GM23338 (cell line): ENCODE measurements at regions not wholly inside any gene's neighbourhood (a gene's known extent, or its start where the extent isn't known, plus 50 kb on each side); places are given as distances from the start of the nearest gene placed in this dataset.

Experiments used
- ATAC-seq: fragments of 200-7000 bp; cut with Tn5 transposase; 3 replicates; pipeline ENCODE4 v1.9.1; 2020
- DNase-seq: peaks from one replicate; pipeline ENCODE4 v3.0.0-alpha.2; 2015; ENCODE audit warnings: low spot score
- H2AFZ ChIP-seq: fragments of 200-600 bp; sonication (generic); 2 replicates; pipeline ENCODE4 v1.8.0; 2016; ENCODE audit warnings: antibody characterized with exemption, mild to moderate bottlenecking, moderate library complexity
- H3F3A ChIP-seq: fragments of 200-600 bp; sonication (generic); replicated peaks from 2 replicates; pipeline ENCODE4 v1.8.0; 2017; ENCODE audit warnings: antibody characterized with exemption, mixed run types, low read depth
- H3K27ac ChIP-seq: fragments of 200-600 bp; sonication (generic); 2 replicates; pipeline ENCODE4 v1.6.1; 2016; ENCODE audit warnings: low read depth
- H3K27me3 ChIP-seq: fragments of 200-600 bp; sonication (generic); 2 replicates; pipeline ENCODE4 v1.8.0; 2016; ENCODE audit warnings: mild to moderate bottlenecking, mixed run types, moderate library complexity; ENCODE audit not compliant: insufficient read depth
- H3K36me3 ChIP-seq: fragments of 200-600 bp; sonication (generic); 2 replicates; pipeline ENCODE4 v1.8.0; 2016; ENCODE audit warnings: mild to moderate bottlenecking; ENCODE audit not compliant: insufficient read depth
- H3K4me1 ChIP-seq: fragments of 200-600 bp; sonication (generic); 2 replicates; pipeline ENCODE4 v1.8.0; 2016; ENCODE audit warnings: mild to moderate bottlenecking, moderate library complexity; ENCODE audit not compliant: insufficient read depth
- H3K4me2 ChIP-seq: fragments of 200-600 bp; sonication (generic); 2 replicates; pipeline ENCODE4 v1.7.1; 2017; ENCODE audit warnings: mixed run types
- H3K4me3 ChIP-seq: fragments of 200-600 bp; sonication (generic); 2 replicates; pipeline ENCODE4 v1.6.1; 2016; ENCODE audit warnings: mixed run types
- H3K79me2 ChIP-seq: fragments of 200-600 bp; sonication (generic); replicated peaks from 2 replicates; pipeline ENCODE4 v1.8.0; 2017; ENCODE audit warnings: mild to moderate bottlenecking; ENCODE audit not compliant: insufficient read depth
- H3K9me2 ChIP-seq: fragments of 200-600 bp; sonication (generic); 2 replicates; pipeline ENCODE4 v1.8.0; 2017; ENCODE audit not compliant: insufficient read depth
- H4K20me1 ChIP-seq: fragments of 200-600 bp; sonication (generic); replicated peaks from 2 replicates; pipeline ENCODE4 v1.8.0; 2017; ENCODE audit warnings: mild to moderate bottlenecking; ENCODE audit not compliant: insufficient read depth
- H3K27ac Mint-ChIP-seq: 2 replicates; pipeline ENCODE4 v1.8.0; 2020; ENCODE audit warnings: inconsistent platforms, mild to moderate bottlenecking, moderate library complexity, mixed read lengths
- H3K27me3 Mint-ChIP-seq: 3 replicates; pipeline ENCODE4 v1.8.0; 2022; ENCODE audit warnings: low read depth, mild to moderate bottlenecking, moderate library complexity, mixed read lengths, inconsistent platforms; ENCODE audit not compliant: insufficient read depth, poor library complexity
- H3K36me3 Mint-ChIP-seq: 3 replicates; pipeline ENCODE4 v1.8.0; 2021; ENCODE audit warnings: low read depth, mild to moderate bottlenecking, inconsistent platforms, moderate library complexity, mixed read lengths
- H3K4me1 Mint-ChIP-seq: 3 replicates; pipeline ENCODE4 v1.8.0; 2020; ENCODE audit warnings: mild to moderate bottlenecking, inconsistent platforms, mixed read lengths
- H3K4me3 Mint-ChIP-seq: 3 replicates; pipeline ENCODE4 v1.8.0; 2021; ENCODE audit warnings: moderate library complexity, mild to moderate bottlenecking, inconsistent platforms, mixed read lengths
- H3K9me3 Mint-ChIP-seq: 3 replicates; pipeline ENCODE4 v1.8.0; 2020; ENCODE audit warnings: moderate library complexity, mild to moderate bottlenecking, inconsistent platforms, mixed read lengths
- CREB1 ChIP-seq: fragments of 250-450 bp; sonication (Bioruptor Pico); IDR thresholded peaks from 2 replicates; pipeline ENCODE4 v1.5.0; 2020; ENCODE audit warnings: low read depth, mild to moderate bottlenecking, moderate library complexity
- ETS1 ChIP-seq: IDR thresholded peaks from 2 replicates; pipeline ENCODE4 v1.6.1; 2016; ENCODE audit warnings: antibody characterized with exemption
- EZH2 ChIP-seq: fragments of 200-600 bp; sonication (generic); IDR thresholded peaks from one replicate; pipeline ENCODE4 v1.8.0; 2017; ENCODE audit warnings: antibody characterized with exemption, mild to moderate bottlenecking, low read depth; ENCODE audit not compliant: unreplicated experiment
- EZH2phosphoT487 ChIP-seq: fragments of 200-600 bp; sonication (generic); IDR thresholded peaks from one replicate; pipeline ENCODE4 v1.8.1; 2018; ENCODE audit warnings: antibody characterized with exemption; ENCODE audit not compliant: unreplicated experiment
- JUNB ChIP-seq: IDR thresholded peaks from one replicate; pipeline ENCODE4 v1.6.1; 2016; ENCODE audit warnings: antibody characterized with exemption; ENCODE audit not compliant: unreplicated experiment
- NANOG ChIP-seq: IDR thresholded peaks from 2 replicates; pipeline ENCODE4 v1.6.1; 2016; ENCODE audit warnings: antibody characterized with exemption, borderline replicate concordance
- POLR2AphosphoS5 ChIP-seq: IDR thresholded peaks from 2 replicates; pipeline ENCODE4 v1.6.1; 2016; ENCODE audit warnings: antibody characterized with exemption, low read depth
- REST ChIP-seq: IDR thresholded peaks from one replicate; pipeline ENCODE4 v1.6.1; 2018; ENCODE audit warnings: antibody characterized with exemption; ENCODE audit not compliant: unreplicated experiment
- ZNF331 ChIP-seq: fragments of 250-450 bp; sonication (Bioruptor Pico); IDR thresholded peaks from 2 replicates; pipeline ENCODE4 v1.5.0; 2020; ENCODE audit warnings: low read depth, mild to moderate bottlenecking, moderate library complexity
- ZNF462 ChIP-seq: fragments of 250-450 bp; sonication (Bioruptor Pico); IDR thresholded peaks from 2 replicates; pipeline ENCODE4 v1.5.0; 2020; ENCODE audit warnings: mild to moderate bottlenecking, moderate library complexity

- no peaks in the 10 kb centered on the region for H3K27me3 ChIP-seq
- H3K4me3 ChIP-seq = no peak overlapping the region
- H3K36me3 ChIP-seq = no peaks in the 10 kb centered on the region
- H3K27ac ChIP-seq = no peak overlapping the region
- Mint-ChIP-seq H3K27me3 (peaks cover 2% of the 10 kb centered on the region), H3K4me1 (no peaks in the 10 kb centered on the region), H3K9me3 (peaks cover 4% of the 10 kb centered on the region; the same call in 1 of the 3 replicates), H3K4me3 (no peak overlapping the region), H3K27ac (no peak overlapping the region), H3K36me3 (no peaks in the 10 kb centered on the region)
- no peak for DNase-seq
- H3K79me2 ChIP-seq = no peaks in the 10 kb centered on the region
- H3F3A ChIP-seq = no peaks in the 10 kb centered on the region
- no peak overlapping the region for H2AFZ ChIP-seq
- no peaks in the 10 kb centered on the region for H4K20me1 ChIP-seq
- H3K9me2 ChIP-seq = no peaks in the 10 kb centered on the region
- no peak overlapping the region for H3K4me2 ChIP-seq
- TF ChIP-seq JUNB = no peak
- H3K4me1 ChIP-seq = no peaks in the 10 kb centered on the region
- no peak for ATAC-seq
Observed at GRCh38 chr20:17844549-17845298, 123.9 kb downstream of the SNX5 start.

GRCh38 chr20:17844133-17844429 lies 124.5 kb downstream of the SNX5 start:
- H3F3A ChIP-seq = no peaks in the 10 kb centered on the region
- no peaks in the 10 kb centered on the region; the same call in 2 of the 3 replicates for H3K9me3 Mint-ChIP-seq
- TF ChIP-seq REST = no peak
- no peak for TF ChIP-seq ZNF331 (CRISPR knock-in tag)
- TF ChIP-seq EZH2 = no peak
- no peak for TF ChIP-seq JUNB
- TF ChIP-seq ETS1 = no peak
- no peak for TF ChIP-seq POLR2AphosphoS5
- no peak for TF ChIP-seq NANOG
- TF ChIP-seq CREB1 = no peak
- TF ChIP-seq EZH2phosphoT487 = no peak
- no peak for TF ChIP-seq ZNF462 (CRISPR knock-in tag)

More at GRCh38 chr20:17844133-17844429, 124.5 kb downstream of the SNX5 start:
- no peak overlapping the region for H2AFZ ChIP-seq
- no peaks in the 10 kb centered on the region for H3K36me3 ChIP-seq
- no peaks in the 10 kb centered on the region for H3K79me2 ChIP-seq
- no peaks in the 10 kb centered on the region for H3K27me3 ChIP-seq
- Mint-ChIP-seq H3K4me3 (no peak overlapping the region), H3K27ac (no peak overlapping the region), H3K36me3 (no peaks in the 10 kb centered on the region), H3K4me1 (no peaks in the 10 kb centered on the region), H3K27me3 (peaks cover 2% of the 10 kb centered on the region)
- ATAC-seq (no peak), DNase-seq (no peak)
- no peak overlapping the region for H3K4me3 ChIP-seq
- H3K4me2 ChIP-seq = no peak overlapping the region
- H4K20me1 ChIP-seq = no peaks in the 10 kb centered on the region
- H3K4me1 ChIP-seq = no peaks in the 10 kb centered on the region
- H3K9me2 ChIP-seq = no peaks in the 10 kb centered on the region
- H3K27ac ChIP-seq = no peak overlapping the region
